Activated gamma-delta T cell treated with anti-CD3 and anti-CD28 coated beads, Interleukin-2, amount 50 U/mL, for 16 hours (primary cell): ENCODE measurements at regions not wholly inside any gene's neighbourhood (a gene's known extent, or its start where the extent isn't known, plus 50 kb on each side); places are given as distances from the start of the nearest gene placed in this dataset.
"Not testable (repeated sequence)": the region's sequence is repeated elsewhere in the genome, so short reads cannot be mapped to it uniquely, and the experiment has no call there.

Experiments
- DNase-seq: peaks from one replicate; pipeline ENCODE4 v3.0.0-alpha.2; 2020; ENCODE audit warnings: low read depth

GRCh38 chr16:46387720-46388119, 233.5 kb downstream of the SHCBP1 start:
- peak; percentile 63 for DNase-seq

- DNase-seq, result peak; percentile 27
Observed at GRCh38 chr16:46386805-46387620, 234.2 kb downstream of the SHCBP1 start.

- DNase-seq, result not testable (repeated sequence)
Observed at GRCh38 chr16:46386110-46386771, 234.9 kb downstream of the SHCBP1 start.

- DNase-seq, result peak; percentile 6
Observed at GRCh38 chr16:46384285-46385061, 236.7 kb downstream of the SHCBP1 start.

GRCh38 chr16:46383581-46383980, 237.6 kb downstream of the SHCBP1 start:
- not testable (repeated sequence) for DNase-seq

- peak; percentile 8 for DNase-seq
Observed at GRCh38 chr16:46382791-46383541, 238.2 kb downstream of the SHCBP1 start.

- not testable (repeated sequence) for DNase-seq
Observed at GRCh38 chr16:46382079-46382478, 239.1 kb downstream of the SHCBP1 start.

- DNase-seq, result not testable (repeated sequence)
Observed at GRCh38 chr16:46381344-46381743, 239.8 kb downstream of the SHCBP1 start.
